Spleen (tissue), 7 donors: ENCODE measurements at regions not wholly inside any gene's neighbourhood (a gene's known extent, or its start where the extent isn't known, plus 50 kb on each side); places are given as distances from the start of the nearest gene placed in this dataset.

Source experiments
- CTCF ChIP-seq, 11 experiments: fragments of 200-600 bp in 7 of 11; fragments of 450-650 bp in 4 of 11; sonication (generic) in 4 of 11; IDR thresholded peaks in 8 of 11; conservative IDR thresholded peaks in 3 of 11; 1 replicate in 7 of 11; 2 replicates in 4 of 11; pipeline versions ENCODE4 v1.4.0 to v1.8.0; 2016 to 2021; ENCODE audit warnings: antibody characterized with exemption in 11 of 11, inconsistent platforms in 4 of 11, mild to moderate bottlenecking in 1 of 11
- POLR2AphosphoS5 ChIP-seq, 3 donors: sonication (generic); formaldehyde crosslinking; IDR thresholded peaks; one replicate each; pipeline ENCODE4 v1.5.1; 2017; ENCODE audit warnings: antibody characterized with exemption in 3 of 3
- donor health status: DM: no; HTN: no; CAD: no; lungs with moderate emphysema.
- donor health status: DM: no; HTN: no; CAD: no.
- donor health status: DM: no; HTN: no; CAD: no.

GRCh38 chr5:67528953-67529352 lies 332.4 kb upstream of the CD180 start:
- TF ChIP-seq CTCF (IDR thresholded peaks at IDR 0.05 in 8 of 11, conservative IDR thresholded peaks at IDR 0.05 in 3 of 11) (no peak), POLR2AphosphoS5 (IDR thresholded peaks at IDR 0.05) (no peak)
